ENCODE measurements at regions not wholly inside any gene's neighbourhood (a gene's known extent, or its start where the extent isn't known, plus 50 kb on each side); places are given as distances from the start of the nearest gene placed in this dataset.

- TF ChIP-seq CTCF (IDR thresholded peaks at IDR 0.05) = no peak
- no peak for TF ChIP-seq EP300 (IDR thresholded peaks at IDR 0.05)
Observed at GRCh38 chr7:145184956-145185355, 349.1 kb upstream of the TPK1 start.
